Ascending aorta (tissue), 2 donors: ENCODE measurements at regions not wholly inside any gene's neighbourhood (a gene's known extent, or its start where the extent isn't known, plus 50 kb on each side); places are given as distances from the start of the nearest gene placed in this dataset.
"Not testable (repeated sequence)": the region's sequence is repeated elsewhere in the genome, so short reads cannot be mapped to it uniquely, and the experiment has no call there.

Source experiments
- DNase-seq, 2 donors: peaks; one replicate each; pipeline ENCODE4 v3.0.0-alpha.2; 2019; ENCODE audit warnings: low spot score in 2 of 2
- H3K27ac ChIP-seq, 2 donors: fragments of 200-600 bp; sonication (generic); one replicate each; pipeline ENCODE4 v1.5.1; 2016 to 2017; ENCODE audit warnings: mild to moderate bottlenecking in 1 of 2
- H3K27me3 ChIP-seq: fragments of 200-600 bp; sonication (generic); one replicate; pipeline ENCODE4 v1.5.1; 2017
- H3K36me3 ChIP-seq, 2 donors: fragments of 200-600 bp; sonication (generic); one replicate each; pipeline ENCODE4 v1.5.1; 2016
- H3K4me1 ChIP-seq, 2 donors: fragments of 200-600 bp; sonication (generic); one replicate each; pipeline ENCODE4 v1.5.1; 2016 to 2017; ENCODE audit warnings: mild to moderate bottlenecking in 1 of 2
- H3K4me3 ChIP-seq, 2 donors: fragments of 200-600 bp; sonication (generic); one replicate each; pipeline ENCODE4 v1.5.1; 2016 to 2017; ENCODE audit warnings: mild to moderate bottlenecking in 1 of 2
- H3K9me3 ChIP-seq, 2 donors: fragments of 200-600 bp; sonication (generic); one replicate each; pipeline ENCODE4 v1.5.1; 2016
- CTCF ChIP-seq, 3 experiments: fragments of 200-600 bp in 2 of 3; fragments of 450-650 bp in 1 of 3; sonication (generic) in 2 of 3; IDR thresholded peaks; one replicate each; pipeline ENCODE4 v1.5.1; 2016 to 2019; ENCODE audit warnings: antibody characterized with exemption in 3 of 3, mild to moderate bottlenecking in 1 of 3, moderate library complexity in 1 of 3
- intact Hi-C: fragments of 100-400 bp; cut with DNase I; formaldehyde crosslinking; loops from one replicate; pipeline ENCODE4 v1.15.1; 2023

DNA sequence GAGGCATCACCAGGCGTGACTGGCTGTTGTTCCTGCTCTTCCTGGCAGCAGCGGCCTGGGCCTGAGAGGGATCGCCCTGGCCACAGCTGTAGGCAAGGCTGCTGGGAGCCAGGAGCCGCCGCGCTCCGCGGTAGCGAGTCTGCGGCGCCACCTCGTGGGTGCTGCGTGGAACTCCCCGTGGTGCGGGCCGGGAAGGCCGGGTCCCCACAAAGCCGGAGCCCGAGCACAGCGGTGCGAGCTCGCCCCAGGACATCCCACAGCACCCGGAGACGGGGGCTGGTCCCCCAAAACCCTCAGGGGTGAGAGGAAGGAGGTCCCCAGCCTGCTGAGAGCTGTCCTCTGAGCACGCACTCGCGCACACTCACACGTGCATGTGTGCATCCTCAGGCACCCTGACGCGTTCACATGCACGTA is 320.0 kb upstream of the PLGLB1 start:
- H3K4me3 ChIP-seq, H3K9me3 ChIP-seq, H3K36me3 ChIP-seq, H3K27me3 ChIP-seq, intact Hi-C loops, H3K27ac ChIP-seq, H3K4me1 ChIP-seq: not testable (repeated sequence)
- peak in 1 of 2 donors; percentile 75 for DNase-seq
- peak; percentile 22 to 70 (median 52) for TF ChIP-seq CTCF (IDR thresholded peaks at IDR 0.05)

- intact Hi-C loops: not testable (repeated sequence)
Observed at GRCh38 chr2:87342175-87342574, 320.5 kb upstream of the PLGLB1 start.

GRCh38 chr2:87343347-87343746 is 321.7 kb upstream of the PLGLB1 start:
- H3K4me1 ChIP-seq, H3K9me3 ChIP-seq, intact Hi-C loops, DNase-seq, H3K4me3 ChIP-seq, H3K27me3 ChIP-seq, H3K36me3 ChIP-seq, H3K27ac ChIP-seq: not testable (repeated sequence)

More at GRCh38 chr2:87342175-87342574, 320.5 kb upstream of the PLGLB1 start:
- DNase-seq, H3K9me3 ChIP-seq, H3K27me3 ChIP-seq, H3K4me1 ChIP-seq, H3K36me3 ChIP-seq, H3K4me3 ChIP-seq, H3K27ac ChIP-seq: not testable (repeated sequence)

- H3K4me3 ChIP-seq, H3K27me3 ChIP-seq, H3K9me3 ChIP-seq, H3K36me3 ChIP-seq, DNase-seq, H3K4me1 ChIP-seq, intact Hi-C loops, H3K27ac ChIP-seq: not testable (repeated sequence)
Observed at GRCh38 chr2:87345283-87345682, 323.6 kb upstream of the PLGLB1 start.

DNA sequence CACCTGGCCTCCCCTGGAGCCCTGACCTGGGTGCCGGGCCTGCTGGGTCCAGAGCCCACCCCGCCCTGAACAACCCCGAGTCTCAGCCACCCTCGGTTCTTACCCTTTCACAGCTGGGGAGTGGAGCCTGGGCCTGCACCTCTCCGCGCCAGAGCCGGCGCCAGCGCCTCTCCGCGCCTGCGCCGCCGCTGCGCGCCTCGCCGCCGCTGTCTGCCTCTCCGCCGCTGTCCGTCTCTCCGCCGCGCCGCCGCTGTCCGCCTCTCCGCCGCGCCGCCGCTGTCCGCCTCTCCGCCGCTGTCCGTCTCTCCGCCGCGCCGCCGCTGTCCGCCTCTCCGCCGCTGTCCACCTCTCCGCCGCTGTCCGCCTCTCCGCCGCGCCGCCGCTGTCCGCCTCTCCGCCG is 326.9 kb upstream of the PLGLB1 start:
- H3K36me3 ChIP-seq, H3K9me3 ChIP-seq, DNase-seq, H3K4me1 ChIP-seq, H3K27ac ChIP-seq, H3K4me3 ChIP-seq, H3K27me3 ChIP-seq, intact Hi-C loops: not testable (repeated sequence)

- not testable (repeated sequence) for H3K27ac ChIP-seq
Observed at GRCh38 chr2:87349006-87349405, 327.4 kb upstream of the PLGLB1 start.

GRCh38 chr2:87352178-87352934 is 330.7 kb upstream of the PLGLB1 start:
- H3K9me3 ChIP-seq, H3K36me3 ChIP-seq, intact Hi-C loops, H3K27ac ChIP-seq, H3K27me3 ChIP-seq, H3K4me3 ChIP-seq, DNase-seq, H3K4me1 ChIP-seq: not testable (repeated sequence)

More at GRCh38 chr2:87349006-87349405, 327.4 kb upstream of the PLGLB1 start:
- DNase-seq, H3K4me1 ChIP-seq, intact Hi-C loops, H3K4me3 ChIP-seq, H3K9me3 ChIP-seq, H3K27me3 ChIP-seq, H3K36me3 ChIP-seq: not testable (repeated sequence)

DNA sequence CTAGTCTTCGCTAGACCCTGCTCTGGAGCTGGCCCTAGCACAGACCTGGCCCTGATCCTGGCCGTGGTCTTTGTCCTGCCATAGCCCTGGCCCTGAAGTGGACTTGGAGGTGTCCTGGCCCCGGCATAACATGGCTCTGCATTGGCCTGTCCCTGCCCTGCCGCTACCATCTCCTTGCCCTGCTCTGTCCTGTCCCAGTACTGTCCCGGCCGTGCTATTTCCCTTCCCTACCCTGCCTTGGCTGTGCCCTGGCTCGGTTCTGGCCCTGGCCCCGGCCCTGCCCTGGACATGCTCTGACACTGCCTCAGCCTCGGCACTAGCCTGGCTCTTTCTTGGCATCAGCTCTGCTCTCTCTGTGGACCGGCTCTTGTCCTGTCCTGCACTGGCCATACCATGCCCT is 331.8 kb upstream of the PLGLB1 start:
- H3K4me1 ChIP-seq: not testable (repeated sequence)

DNA sequence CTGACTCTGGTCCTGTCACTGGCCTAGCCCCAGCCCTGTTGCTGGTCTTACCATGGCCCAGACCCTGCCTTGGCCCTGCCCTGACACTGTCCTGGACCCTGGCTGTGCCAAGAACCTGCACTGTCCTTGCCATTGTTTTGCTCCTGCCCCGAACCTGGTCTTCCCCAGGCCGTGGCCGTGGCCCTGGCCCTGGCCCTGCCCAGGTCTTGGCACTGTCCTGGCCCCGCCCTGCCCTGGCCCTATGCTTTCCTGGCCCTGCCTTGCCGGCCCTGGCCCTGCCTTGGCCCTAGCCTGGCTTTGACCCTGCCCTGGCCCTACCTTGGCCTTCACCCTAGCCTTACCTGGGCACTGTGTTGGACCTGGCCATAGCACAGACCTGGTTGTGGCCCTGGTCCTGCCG is 332.5 kb upstream of the PLGLB1 start:
- H3K27me3 ChIP-seq, DNase-seq, H3K27ac ChIP-seq, intact Hi-C loops, H3K4me1 ChIP-seq, H3K36me3 ChIP-seq, H3K9me3 ChIP-seq, H3K4me3 ChIP-seq: not testable (repeated sequence)

More for the DNA sequence above, 331.8 kb upstream of the PLGLB1 start:
- H3K4me3 ChIP-seq, intact Hi-C loops, H3K27ac ChIP-seq, DNase-seq, H3K27me3 ChIP-seq, H3K36me3 ChIP-seq, H3K9me3 ChIP-seq: not testable (repeated sequence)

DNA sequence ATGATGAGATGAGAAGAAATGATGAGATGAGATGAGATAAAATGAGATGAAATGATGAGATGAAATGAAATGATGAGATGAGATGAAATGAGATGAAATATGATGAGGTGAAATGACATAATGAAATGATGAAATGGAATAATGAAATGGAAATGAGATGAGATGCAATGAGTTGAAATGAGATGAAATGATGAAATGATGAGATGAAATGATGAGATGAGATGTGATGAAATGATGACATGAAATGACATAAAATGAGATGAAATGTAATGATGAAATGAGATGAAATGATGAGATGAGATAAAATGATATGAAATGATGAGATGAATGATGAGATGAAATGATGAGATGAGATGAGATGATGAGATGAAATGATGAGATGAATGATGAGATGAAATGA is 338.6 kb upstream of the PLGLB1 start:
- H3K4me3 ChIP-seq, H3K9me3 ChIP-seq, H3K27me3 ChIP-seq, DNase-seq, H3K36me3 ChIP-seq, H3K4me1 ChIP-seq, H3K27ac ChIP-seq, intact Hi-C loops: not testable (repeated sequence)

DNA sequence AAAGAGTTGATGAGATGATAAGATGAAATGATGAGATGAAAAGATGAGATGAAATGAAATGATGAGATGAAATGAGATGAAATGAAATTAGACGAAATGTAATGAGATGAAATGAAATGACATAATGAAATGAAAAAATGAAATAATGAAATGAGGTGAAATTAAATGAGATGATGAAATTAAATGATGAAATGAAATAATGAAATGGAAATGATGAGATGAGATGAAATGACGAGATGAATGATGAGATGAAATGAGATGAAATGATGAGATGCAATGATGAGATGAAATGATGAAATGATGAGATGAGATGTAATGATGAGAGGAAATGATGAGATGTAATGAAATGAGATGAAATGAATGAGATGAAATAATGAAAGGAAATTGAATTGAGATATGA is 339.3 kb upstream of the PLGLB1 start:
- H3K9me3 ChIP-seq, H3K4me3 ChIP-seq, H3K4me1 ChIP-seq, intact Hi-C loops, H3K36me3 ChIP-seq, DNase-seq, H3K27me3 ChIP-seq, H3K27ac ChIP-seq: not testable (repeated sequence)

DNA sequence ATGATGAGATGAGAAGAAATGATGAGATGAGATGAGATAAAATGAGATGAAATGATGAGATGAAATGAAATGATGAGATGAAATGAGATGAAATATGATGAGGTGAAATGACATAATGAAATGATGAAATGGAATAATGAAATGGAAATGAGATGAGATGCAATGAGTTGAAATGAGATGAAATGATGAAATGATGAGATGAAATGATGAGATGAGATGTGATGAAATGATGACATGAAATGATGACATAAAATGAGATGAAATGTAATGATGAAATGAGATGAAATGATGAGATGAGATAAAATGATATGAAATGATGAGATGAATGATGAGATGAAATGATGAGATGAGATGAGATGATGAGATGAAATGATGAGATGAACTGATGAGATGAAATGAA is 340.2 kb upstream of the PLGLB1 start:
- H3K4me1 ChIP-seq, H3K4me3 ChIP-seq, H3K9me3 ChIP-seq, DNase-seq, H3K27me3 ChIP-seq, intact Hi-C loops, H3K27ac ChIP-seq, H3K36me3 ChIP-seq: not testable (repeated sequence)

DNA sequence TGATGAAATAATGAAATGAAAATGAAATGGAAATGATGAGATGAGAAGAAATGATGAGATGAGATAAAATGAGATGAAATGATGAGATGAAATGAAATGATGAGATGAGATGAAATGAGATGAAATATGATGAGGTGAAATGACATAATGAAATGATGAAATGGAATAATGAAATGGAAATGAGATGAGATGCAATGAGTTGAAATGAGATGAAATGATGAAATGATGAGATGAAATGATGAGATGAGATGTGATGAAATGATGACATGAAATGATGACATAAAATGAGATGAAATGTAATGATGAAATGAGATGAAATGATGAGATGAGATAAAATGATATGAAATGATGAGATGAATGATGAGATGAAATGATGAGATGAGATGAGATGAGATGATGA is 342.7 kb upstream of the PLGLB1 start:
- H3K9me3 ChIP-seq, DNase-seq, H3K27me3 ChIP-seq, H3K4me3 ChIP-seq, H3K36me3 ChIP-seq, H3K27ac ChIP-seq, H3K4me1 ChIP-seq, intact Hi-C loops: not testable (repeated sequence)

DNA sequence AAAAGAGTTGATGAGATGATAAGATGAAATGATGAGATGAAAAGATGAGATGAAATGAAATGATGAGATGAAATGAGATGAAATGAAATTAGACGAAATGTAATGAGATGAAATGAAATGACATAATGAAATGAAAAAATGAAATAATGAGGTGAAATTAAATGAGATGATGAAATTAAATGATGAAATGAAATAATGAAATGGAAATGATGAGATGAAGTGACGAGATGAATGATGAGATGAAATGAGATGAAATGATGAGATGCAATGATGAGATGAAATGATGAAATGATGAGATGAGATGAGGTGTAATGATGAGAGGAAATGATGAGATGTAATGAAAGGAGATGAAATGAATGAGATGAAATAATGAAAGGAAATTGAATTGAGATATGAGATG is 343.4 kb upstream of the PLGLB1 start:
- H3K9me3 ChIP-seq, DNase-seq, H3K27me3 ChIP-seq, H3K4me1 ChIP-seq, H3K27ac ChIP-seq, H3K36me3 ChIP-seq, intact Hi-C loops, H3K4me3 ChIP-seq: not testable (repeated sequence)
